H1 (cell line): ENCODE measurements at regions not wholly inside any gene's neighbourhood (a gene's known extent, or its start where the extent isn't known, plus 50 kb on each side); places are given as distances from the start of the nearest gene placed in this dataset.

Experiments
- CTCF ChIA-PET: fragments of 300-600 bp; sonication (Branson Sonifier 250); formaldehyde crosslinking; loops from one replicate; lab custom pipeline; 2021; ENCODE audit not compliant: partially characterized antibody; lab: Charles Lee
- POLR2A ChIA-PET: fragments of 300-600 bp; sonication (Branson Sonifier 250); formaldehyde crosslinking; loops from one replicate; lab custom pipeline; 2021; ENCODE audit warnings: inconsistent platforms; ENCODE audit not compliant: partially characterized antibody; lab: Charles Lee
- DNase-seq, 2 experiments: peaks; one replicate each; pipeline versions ENCODE4 v3.0.0 to v3.0.0-alpha.2; 2010 to 2022; ENCODE audit warnings: low spot score in 2 of 2, low read depth in 1 of 2, mixed read lengths in 1 of 2
- FAIRE-seq: peaks from 2 replicates; lab custom pipeline; 2011; peaks lifted over from hg19 to GRCh38; lab: Jason Lieb, UNC
- H2AFZ ChIP-seq: 2 replicates; pipeline ENCODE4 v1.8.1; 2012; ENCODE audit warnings: low read length, inconsistent platforms
- H2AK5ac ChIP-seq: 2 replicates; pipeline ENCODE4 v1.6.1; 2013; ENCODE audit warnings: low read depth, low read length
- H2BK120ac ChIP-seq: replicated peaks from 2 replicates; pipeline ENCODE3; 2013; ENCODE audit warnings: low read depth, low read length, inconsistent platforms
- H2BK12ac ChIP-seq: 2 replicates; pipeline ENCODE4 v1.6.1; 2013; ENCODE audit warnings: low read depth, low read length
- H2BK15ac ChIP-seq: 2 replicates; pipeline ENCODE4 v1.6.1; 2013; ENCODE audit warnings: low read length
- H2BK20ac ChIP-seq: 2 replicates; pipeline ENCODE4 v1.6.1; 2013; ENCODE audit warnings: low read length
- H2BK5ac ChIP-seq: 2 replicates; pipeline ENCODE4 v1.6.1; 2013; ENCODE audit warnings: low read depth, low read length
- H3K14ac ChIP-seq: 2 replicates; pipeline ENCODE4 v1.6.1; 2013; ENCODE audit warnings: inconsistent platforms; ENCODE audit not compliant: insufficient read length
- H3K18ac ChIP-seq: 2 replicates; pipeline ENCODE4 v1.6.1; 2013; ENCODE audit warnings: low read length; ENCODE audit errors: extremely low read depth
- H3K23ac ChIP-seq: 2 replicates; pipeline ENCODE4 v1.6.1; 2013; ENCODE audit warnings: inconsistent platforms; ENCODE audit not compliant: insufficient read length
- H3K23me2 ChIP-seq: 2 replicates; pipeline ENCODE4 v1.6.1; 2013; ENCODE audit warnings: low read depth, low read length
- H3K27ac ChIP-seq: 2 replicates; pipeline ENCODE4 v1.6.1; 2011; ENCODE audit warnings: low read depth, low read length, inconsistent platforms
- H3K27me3 ChIP-seq, 4 experiments: replicated peaks in 1 of 4; 1 replicate in 1 of 4; 2 replicates in 3 of 4; pipeline versions ENCODE4 v1.6.1 to v1.8.1; 2011 to 2013; ENCODE audit warnings: low read length in 3 of 4, mild to moderate bottlenecking in 3 of 4, inconsistent platforms in 2 of 4, mixed read lengths in 2 of 4, moderate library complexity in 1 of 4; ENCODE audit not compliant: control insufficient read depth in 3 of 4, insufficient read depth in 3 of 4; ENCODE audit errors: extremely low read depth in 1 of 4
- H3K36me3 ChIP-seq, 4 experiments: 2 replicates each; pipeline versions ENCODE4 v1.6.1 to v1.8.1; 2011 to 2013; ENCODE audit warnings: mild to moderate bottlenecking in 4 of 4, low read length in 3 of 4, moderate library complexity in 2 of 4, control low read depth in 1 of 4, inconsistent platforms in 1 of 4; ENCODE audit not compliant: insufficient read depth in 4 of 4, control insufficient read depth in 2 of 4
- H3K4ac ChIP-seq: replicated peaks from 2 replicates; pipeline ENCODE3; 2013; ENCODE audit warnings: low read length, low read depth, mixed read lengths, inconsistent platforms; ENCODE audit not compliant: insufficient read length
- H3K4me1 ChIP-seq, 4 experiments: replicated peaks in 1 of 4; 1 replicate in 1 of 4; 2 replicates in 3 of 4; pipeline versions ENCODE4 v1.6.1 to v1.8.1; 2011 to 2013; ENCODE audit warnings: low read length in 3 of 4, inconsistent platforms in 2 of 4, mixed read lengths in 1 of 4; ENCODE audit not compliant: insufficient read depth in 4 of 4, control insufficient read depth in 3 of 4
- H3K4me2 ChIP-seq, 2 experiments: 2 replicates each; pipeline versions ENCODE4 v1.6.1 to v1.8.1; 2011 to 2013; ENCODE audit warnings: low read depth in 2 of 2, low read length in 2 of 2, control low read depth in 1 of 2, inconsistent platforms in 1 of 2, mild to moderate bottlenecking in 1 of 2; ENCODE audit not compliant: insufficient read depth in 1 of 2
- H3K4me3 ChIP-seq, 4 experiments: fragments of 200-600, 300-600 bp in 1 of 4; sonication (generic), shearing (Covaris generic), sonication (Bioruptor Twin) in 1 of 4; 2 replicates each; pipeline versions ENCODE4 v1.5.1 to v1.8.1; 2011 to 2016; ENCODE audit warnings: low read length in 4 of 4, low read depth in 3 of 4, control low read depth in 2 of 4, inconsistent platforms in 2 of 4, mild to moderate bottlenecking in 2 of 4, mixed read lengths in 1 of 4, moderate library complexity in 1 of 4; ENCODE audit not compliant: insufficient read depth in 2 of 4; ENCODE audit errors: extremely low read depth in 1 of 4
- H3K56ac ChIP-seq: replicated peaks from 2 replicates; pipeline ENCODE3; 2013; ENCODE audit warnings: low read depth, mild to moderate bottlenecking, mixed read lengths, low read length, inconsistent platforms; ENCODE audit not compliant: insufficient read length
- H3K79me1 ChIP-seq: 2 replicates; pipeline ENCODE4 v1.6.1; 2013; ENCODE audit warnings: low read depth, low read length, control low read depth
- H3K79me2 ChIP-seq, 2 experiments: 2 replicates each; pipeline versions ENCODE4 v1.6.1 to v1.8.1; 2012 to 2013; ENCODE audit warnings: low read length in 2 of 2, mild to moderate bottlenecking in 2 of 2, inconsistent platforms in 1 of 2; ENCODE audit not compliant: insufficient read depth in 2 of 2, control insufficient read depth in 1 of 2
- H3K9ac ChIP-seq, 4 experiments: replicated peaks in 1 of 4; 1 replicate in 1 of 4; 2 replicates in 3 of 4; pipeline versions ENCODE4 v1.6.1 to v1.8.1; 2011 to 2013; ENCODE audit warnings: low read depth in 3 of 4, low read length in 3 of 4, control low read depth in 2 of 4, mild to moderate bottlenecking in 2 of 4, moderate library complexity in 2 of 4, inconsistent platforms in 1 of 4; ENCODE audit errors: extremely low read depth in 1 of 4
- H3K9me3 ChIP-seq, 2 experiments: 2 replicates each; pipeline versions ENCODE4 v1.6.1 to v1.8.1; 2012 to 2013; ENCODE audit warnings: mild to moderate bottlenecking in 2 of 2, moderate library complexity in 2 of 2, control low read depth in 1 of 2, inconsistent platforms in 1 of 2, low read depth in 1 of 2, low read length in 1 of 2, mixed read lengths in 1 of 2; ENCODE audit not compliant: insufficient read depth in 2 of 2
- H4K20me1 ChIP-seq, 2 experiments: replicated peaks in 1 of 2; 2 replicates each; pipeline versions ENCODE3 to v1.8.1; 2011 to 2013; ENCODE audit warnings: inconsistent platforms in 2 of 2, low read length in 2 of 2, mild to moderate bottlenecking in 1 of 2; ENCODE audit not compliant: insufficient read depth in 2 of 2, control insufficient read depth in 1 of 2
- H4K5ac ChIP-seq: 2 replicates; pipeline ENCODE4 v1.6.1; 2013; ENCODE audit warnings: low read length, low read depth, mixed read lengths, inconsistent platforms; ENCODE audit not compliant: insufficient read length
- H4K8ac ChIP-seq: 2 replicates; pipeline ENCODE4 v1.8.0; 2013; ENCODE audit warnings: mild to moderate bottlenecking, moderate library complexity, low read length, inconsistent platforms; ENCODE audit not compliant: insufficient read depth; ENCODE audit errors: extremely low read depth
- H4K91ac ChIP-seq: replicated peaks from 2 replicates; pipeline ENCODE3; 2013; ENCODE audit warnings: low read length, mixed read lengths, inconsistent platforms; ENCODE audit not compliant: insufficient read length
- FOSL1 ChIP-seq: IDR thresholded peaks from 2 replicates; pipeline ENCODE4 v1.6.1; 2011; ENCODE audit warnings: mild to moderate bottlenecking, low read depth, low read length, moderate library complexity; ENCODE audit not compliant: insufficient read depth
- POU5F1 ChIP-seq: IDR thresholded peaks from 2 replicates; pipeline ENCODE4 v1.6.1; 2011; ENCODE audit warnings: low read depth, mild to moderate bottlenecking, low read length, moderate library complexity
- RXRA ChIP-seq: IDR thresholded peaks from 2 replicates; pipeline ENCODE4 v1.6.1; 2011; ENCODE audit warnings: low read depth, mild to moderate bottlenecking, low read length, moderate library complexity; ENCODE audit not compliant: insufficient read depth
- TCF12 ChIP-seq: IDR thresholded peaks from 2 replicates; pipeline ENCODE4 v1.6.1; 2011; ENCODE audit warnings: low read depth, mild to moderate bottlenecking, low read length
- WGBS, 2 experiments: shearing (Covaris generic) in 1 of 2; methylation state at CpG; one replicate each; pipeline versions ENCODE4 v1.1.6 to v1.1.7; 2013 to 2015; ENCODE audit warnings: low lambda C conversion rate in 2 of 2, mixed read lengths in 2 of 2, inconsistent platforms in 1 of 2, low coverage in 1 of 2, missing lambda C conversion rate in 1 of 2; ENCODE audit not compliant: insufficient replicate concordance in 2 of 2, insufficient coverage in 1 of 2, insufficient read length in 1 of 2; ENCODE audit errors: extremely low coverage in 1 of 2, missing lambda C conversion rate in 1 of 2; 5-methylcytosine and 5-hydroxymethylcytosine counted together
- TF ChIP-seq, protein P1 (sequence below): IDR thresholded peaks from 2 replicates; pipeline ENCODE4 v1.6.1; 2011; ENCODE audit warnings: low read length, improper control_type of control experiment

DNA sequence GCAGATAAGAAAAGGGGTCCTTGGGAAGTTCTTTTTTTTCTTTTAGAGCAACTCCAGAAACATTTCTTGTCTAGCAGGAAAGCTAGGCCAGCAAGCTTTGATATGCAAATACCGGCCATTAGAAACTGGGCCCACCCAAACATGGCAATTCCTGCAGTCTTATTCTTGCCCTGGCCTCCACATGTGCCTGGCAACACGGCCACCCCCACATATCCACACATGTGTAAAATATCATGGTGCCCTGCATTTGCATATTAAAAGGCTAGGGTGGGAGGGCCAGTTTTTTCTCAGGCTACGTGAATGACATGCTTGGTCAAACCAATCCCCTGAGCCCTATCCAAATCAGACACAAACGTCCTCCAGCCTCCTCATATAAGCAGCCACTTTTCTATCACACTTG, 171.7 kb upstream of the ZCCHC13 start:
- DNase-seq (no peak), FAIRE-seq (no peak)
- Histone ChIP-seq H3K79me1 (no peaks in the 10 kb centered on the region), H3K36me3 (no peaks in the 10 kb centered on the region; a peak in 1 of 8 replicates), H4K8ac (no peak overlapping the region), H3K27me3 (no peaks in the 10 kb centered on the region), H2BK20ac (peak overlapping the region; percentile 21; the same call in 1 of the 2 replicates), H2BK120ac (no peak overlapping the region), H3K27ac (no peak overlapping the region), H3K79me2 (no peaks in the 10 kb centered on the region), H3K14ac (no peak overlapping the region), H2BK5ac (no peak overlapping the region; the same call in 1 of the 2 replicates), H3K4me3 (no peak overlapping the region), H3K4me1 (peaks cover 0 to 2% (median 0%) of the 10 kb centered on the region in 4 experiments; a peak in 2 of 7 replicates), H3K9me3 (peaks cover 4% of the 10 kb centered on the region in 2 experiments; a peak in 1 of 4 replicates), H3K4ac (no peak overlapping the region), H3K56ac (no peak overlapping the region), H3K9ac (no peak overlapping the region), H4K20me1 (no peaks in the 10 kb centered on the region), H2AK5ac (no peak overlapping the region), H2BK12ac (no peak overlapping the region), H2AFZ (no peak overlapping the region), H3K18ac (no peak overlapping the region), H3K23me2 (no peaks in the 10 kb centered on the region), H2BK15ac (no peak overlapping the region), H4K91ac (no peak overlapping the region), H3K4me2 (no peak overlapping the region), H3K23ac (no peak overlapping the region), H4K5ac (no peak overlapping the region)
- ChIA-PET CTCF (interaction anchor here (1.4 to 2.3 kb wide), 2 partner anchors 13 to 117 kb away, joined by 3 to 7 read pairs; no protein-coding TSS in a partner anchor), POLR2A (interaction anchor here (2.9 kb wide), 1 partner anchor 12 kb away, joined by 6 read pairs; no protein-coding TSS in a partner anchor)
- TF ChIP-seq TCF12 (no peak), RXRA (no peak), POU5F1 (no peak), FOSL1 (no peak)
- TF ChIP-seq, protein P1, sequence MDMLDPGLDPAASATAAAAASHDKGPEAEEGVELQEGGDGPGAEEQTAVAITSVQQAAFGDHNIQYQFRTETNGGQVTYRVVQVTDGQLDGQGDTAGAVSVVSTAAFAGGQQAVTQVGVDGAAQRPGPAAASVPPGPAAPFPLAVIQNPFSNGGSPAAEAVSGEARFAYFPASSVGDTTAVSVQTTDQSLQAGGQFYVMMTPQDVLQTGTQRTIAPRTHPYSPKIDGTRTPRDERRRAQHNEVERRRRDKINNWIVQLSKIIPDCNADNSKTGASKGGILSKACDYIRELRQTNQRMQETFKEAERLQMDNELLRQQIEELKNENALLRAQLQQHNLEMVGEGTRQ = no peak
- 80% methylated on average over 4 of the region's 4 CpGs; no CpG with 5 or more reads in 1 of the 2 experiments for WGBS, 2 experiments
